ENCODE measurements at regions not wholly inside any gene's neighbourhood (a gene's known extent, or its start where the extent isn't known, plus 50 kb on each side); places are given as distances from the start of the nearest gene placed in this dataset.
A peak's percentile ranks its signal among the peaks of the same experiment; 100 is the strongest.

DNA sequence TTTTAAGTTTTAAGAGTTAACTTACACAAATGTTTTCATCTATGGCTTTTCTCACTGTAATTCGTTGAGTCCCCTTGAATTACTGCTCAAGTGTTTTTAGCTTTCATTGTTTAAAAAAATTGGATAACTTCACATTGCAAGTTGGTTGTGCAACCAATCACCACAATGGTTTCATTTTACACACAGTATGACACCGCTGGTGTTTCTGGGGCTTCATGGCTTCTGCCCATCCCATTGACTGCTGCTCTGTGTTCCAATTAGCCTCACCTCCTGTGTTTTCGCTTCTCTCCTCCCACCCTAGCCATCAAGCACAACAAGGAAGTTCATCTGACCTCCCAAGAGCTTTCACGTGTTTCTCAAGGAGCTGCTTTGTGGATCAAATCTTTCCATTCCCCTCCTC, 199.1 kb upstream of the CHAC2 start:
- 86 to 88% methylated on average over 3 to 4 of the region's 4 CpGs for WGBS, 2 experiments (ENCODE audit: insufficient coverage in 1 of 2, insufficient read length in 1 of 2)
- no peaks in the 10 kb centered on the region for H3K9me3 ChIP-seq (ENCODE audit: control insufficient read depth, low read length)
- H3K36me3 Mint-ChIP-seq (ENCODE audit: low read depth): no peaks in the 10 kb centered on the region
- H3K9ac ChIP-seq (ENCODE audit: extremely low read depth, low read length, poor library complexity, severe bottlenecking): no peak overlapping the region
- H3K36me3 ChIP-seq (ENCODE audit: control insufficient read depth, insufficient read depth, low read length): no peaks in the 10 kb centered on the region
- DNase-seq: no peak
- no peaks in the 10 kb centered on the region for H3K27me3 ChIP-seq (ENCODE audit: control insufficient read depth, insufficient read depth, low read length, poor library complexity, severe bottlenecking)
- peaks cover 11% of the 10 kb centered on the region for H3K4me1 Mint-ChIP-seq
- TF ChIP-seq, protein P1, sequence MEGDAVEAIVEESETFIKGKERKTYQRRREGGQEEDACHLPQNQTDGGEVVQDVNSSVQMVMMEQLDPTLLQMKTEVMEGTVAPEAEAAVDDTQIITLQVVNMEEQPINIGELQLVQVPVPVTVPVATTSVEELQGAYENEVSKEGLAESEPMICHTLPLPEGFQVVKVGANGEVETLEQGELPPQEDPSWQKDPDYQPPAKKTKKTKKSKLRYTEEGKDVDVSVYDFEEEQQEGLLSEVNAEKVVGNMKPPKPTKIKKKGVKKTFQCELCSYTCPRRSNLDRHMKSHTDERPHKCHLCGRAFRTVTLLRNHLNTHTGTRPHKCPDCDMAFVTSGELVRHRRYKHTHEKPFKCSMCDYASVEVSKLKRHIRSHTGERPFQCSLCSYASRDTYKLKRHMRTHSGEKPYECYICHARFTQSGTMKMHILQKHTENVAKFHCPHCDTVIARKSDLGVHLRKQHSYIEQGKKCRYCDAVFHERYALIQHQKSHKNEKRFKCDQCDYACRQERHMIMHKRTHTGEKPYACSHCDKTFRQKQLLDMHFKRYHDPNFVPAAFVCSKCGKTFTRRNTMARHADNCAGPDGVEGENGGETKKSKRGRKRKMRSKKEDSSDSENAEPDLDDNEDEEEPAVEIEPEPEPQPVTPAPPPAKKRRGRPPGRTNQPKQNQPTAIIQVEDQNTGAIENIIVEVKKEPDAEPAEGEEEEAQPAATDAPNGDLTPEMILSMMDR (conservative IDR thresholded peaks at IDR 0.05): no peak
- H3K27me3 Mint-ChIP-seq (ENCODE audit: insufficient read depth): no peaks in the 10 kb centered on the region
- no peak overlapping the region for H3K4me3 ChIP-seq (ENCODE audit: low read length)
- no peak overlapping the region for H3K27ac ChIP-seq (ENCODE audit: low read depth, low read length)
- H3K4me1 ChIP-seq (ENCODE audit: control insufficient read depth, insufficient read depth, low read length): peaks cover 6% of the 10 kb centered on the region
- no peak overlapping the region for H3K4me3 Mint-ChIP-seq
- no peaks in the 10 kb centered on the region for H3K9me3 Mint-ChIP-seq
- H3K27ac Mint-ChIP-seq: no peak overlapping the region

DNA sequence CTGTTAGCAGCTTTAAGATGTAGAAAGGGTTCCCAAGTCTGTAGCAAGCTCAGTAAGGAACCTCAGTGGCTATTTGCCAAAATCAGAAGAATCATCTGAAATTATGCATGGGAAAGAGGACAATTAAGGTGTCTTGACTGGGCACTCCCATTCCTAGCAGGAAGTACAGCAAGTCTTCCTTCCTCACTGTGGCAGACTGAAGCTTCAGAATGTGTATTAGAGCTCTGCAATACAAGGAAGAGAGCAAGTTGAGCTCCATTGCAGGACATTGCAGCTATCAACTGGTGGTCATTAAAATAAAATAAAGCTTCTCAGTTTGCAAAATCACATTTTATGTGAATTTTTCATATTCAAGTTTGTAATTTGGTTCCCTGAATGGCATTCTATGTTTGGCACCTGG, 200.5 kb upstream of the CHAC2 start:
- DNase-seq: no peak
- H3K27me3 Mint-ChIP-seq (ENCODE audit: insufficient read depth): no peaks in the 10 kb centered on the region
- no peaks in the 10 kb centered on the region for H3K9me3 ChIP-seq (ENCODE audit: control insufficient read depth, low read length)

DNA sequence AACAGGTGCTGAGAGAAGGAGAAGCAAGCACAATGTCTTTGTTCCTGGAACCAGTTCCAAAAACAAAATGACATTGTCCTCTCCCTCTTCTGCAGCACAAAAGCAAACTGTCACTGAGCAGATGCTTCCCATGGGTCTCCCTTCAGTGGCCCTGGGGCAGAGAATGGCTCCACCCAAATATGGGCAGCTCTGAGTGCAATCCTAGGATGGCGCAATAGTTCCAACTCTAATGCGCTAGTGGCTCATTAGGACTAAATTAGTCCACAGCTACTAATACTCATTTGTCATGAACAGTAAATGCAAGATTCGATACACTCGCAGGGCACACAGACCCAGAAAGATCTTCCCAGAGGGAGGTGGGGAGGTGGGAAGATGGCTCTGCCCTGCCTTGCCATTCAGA, 205.2 kb upstream of the CHAC2 start:
- peaks cover 10% of the 10 kb centered on the region for H3K4me1 Mint-ChIP-seq
- Histone ChIP-seq H3K4me1 (ENCODE audit: control insufficient read depth, insufficient read depth, low read length) (peaks cover 6% of the 10 kb centered on the region), H3K27me3 (ENCODE audit: control insufficient read depth, insufficient read depth, low read length, poor library complexity, severe bottlenecking) (no peaks in the 10 kb centered on the region), H3K9me3 (ENCODE audit: control insufficient read depth, low read length) (peaks cover 2% of the 10 kb centered on the region), H3K36me3 (ENCODE audit: control insufficient read depth, insufficient read depth, low read length) (no peaks in the 10 kb centered on the region), H3K9ac (ENCODE audit: extremely low read depth, low read length, poor library complexity, severe bottlenecking) (no peak overlapping the region), H3K27ac (ENCODE audit: low read depth, low read length) (no peak overlapping the region), H3K4me3 (ENCODE audit: low read length) (no peak overlapping the region)
- no peak overlapping the region for H3K4me3 Mint-ChIP-seq
- H3K27ac Mint-ChIP-seq: no peak overlapping the region
- H3K27me3 Mint-ChIP-seq (ENCODE audit: insufficient read depth): no peaks in the 10 kb centered on the region
- no peaks in the 10 kb centered on the region for H3K36me3 Mint-ChIP-seq (ENCODE audit: low read depth)
- 95 to 100% methylated on average over 1 to 4 of the region's 4 CpGs for WGBS, 2 experiments (ENCODE audit: insufficient coverage in 1 of 2, insufficient read length in 1 of 2)
- DNase-seq: no peak
- peaks cover 8% of the 10 kb centered on the region for H3K9me3 Mint-ChIP-seq
- TF ChIP-seq, protein P1 (conservative IDR thresholded peaks at IDR 0.05): no peak

More for the DNA sequence above, 200.5 kb upstream of the CHAC2 start:
- Histone ChIP-seq H3K27ac (ENCODE audit: low read depth, low read length) (no peak overlapping the region), H3K4me3 (ENCODE audit: low read length) (no peak overlapping the region), H3K27me3 (ENCODE audit: control insufficient read depth, insufficient read depth, low read length, poor library complexity, severe bottlenecking) (no peaks in the 10 kb centered on the region), H3K9ac (ENCODE audit: extremely low read depth, low read length, poor library complexity, severe bottlenecking) (no peak overlapping the region), H3K4me1 (ENCODE audit: control insufficient read depth, insufficient read depth, low read length) (peaks cover 6% of the 10 kb centered on the region), H3K36me3 (ENCODE audit: control insufficient read depth, insufficient read depth, low read length) (no peaks in the 10 kb centered on the region)
- Mint-ChIP-seq H3K4me3 (no peak overlapping the region), H3K36me3 (ENCODE audit: low read depth) (no peaks in the 10 kb centered on the region), H3K9me3 (peaks cover 2% of the 10 kb centered on the region), H3K4me1 (peaks cover 11% of the 10 kb centered on the region), H3K27ac (peak overlapping the region; percentile 69)
- TF ChIP-seq, protein P1 (conservative IDR thresholded peaks at IDR 0.05): no peak
